ENCODE measurements at regions not wholly inside any gene's neighbourhood (a gene's known extent, or its start where the extent isn't known, plus 50 kb on each side); places are given as distances from the start of the nearest gene placed in this dataset.

GRCh38 chr22:35183917-35184316 lies 73.4 kb upstream of the HMGXB4 start:
- TF ChIP-seq YY1 (IDR thresholded peaks at IDR 0.05; ENCODE audit: low read depth) (no peak), CTCF (IDR thresholded peaks at IDR 0.05) (no peak), FOXM1 (IDR thresholded peaks at IDR 0.05; ENCODE audit: low read depth) (no peak), SIN3A (IDR thresholded peaks at IDR 0.05; ENCODE audit: borderline replicate concordance, low read depth, low read length) (no peak), FOSL2 (IDR thresholded peaks at IDR 0.05; ENCODE audit: borderline replicate concordance, low read depth) (no peak), POLR2AphosphoS5 (IDR thresholded peaks at IDR 0.05; ENCODE audit: low read depth, low read length) (no peak), RCOR1 (IDR thresholded peaks at IDR 0.05; ENCODE audit: low read length) (no peak), MAX (IDR thresholded peaks at IDR 0.05; ENCODE audit: low read depth) (no peak)
- TF ChIP-seq, protein P1, sequence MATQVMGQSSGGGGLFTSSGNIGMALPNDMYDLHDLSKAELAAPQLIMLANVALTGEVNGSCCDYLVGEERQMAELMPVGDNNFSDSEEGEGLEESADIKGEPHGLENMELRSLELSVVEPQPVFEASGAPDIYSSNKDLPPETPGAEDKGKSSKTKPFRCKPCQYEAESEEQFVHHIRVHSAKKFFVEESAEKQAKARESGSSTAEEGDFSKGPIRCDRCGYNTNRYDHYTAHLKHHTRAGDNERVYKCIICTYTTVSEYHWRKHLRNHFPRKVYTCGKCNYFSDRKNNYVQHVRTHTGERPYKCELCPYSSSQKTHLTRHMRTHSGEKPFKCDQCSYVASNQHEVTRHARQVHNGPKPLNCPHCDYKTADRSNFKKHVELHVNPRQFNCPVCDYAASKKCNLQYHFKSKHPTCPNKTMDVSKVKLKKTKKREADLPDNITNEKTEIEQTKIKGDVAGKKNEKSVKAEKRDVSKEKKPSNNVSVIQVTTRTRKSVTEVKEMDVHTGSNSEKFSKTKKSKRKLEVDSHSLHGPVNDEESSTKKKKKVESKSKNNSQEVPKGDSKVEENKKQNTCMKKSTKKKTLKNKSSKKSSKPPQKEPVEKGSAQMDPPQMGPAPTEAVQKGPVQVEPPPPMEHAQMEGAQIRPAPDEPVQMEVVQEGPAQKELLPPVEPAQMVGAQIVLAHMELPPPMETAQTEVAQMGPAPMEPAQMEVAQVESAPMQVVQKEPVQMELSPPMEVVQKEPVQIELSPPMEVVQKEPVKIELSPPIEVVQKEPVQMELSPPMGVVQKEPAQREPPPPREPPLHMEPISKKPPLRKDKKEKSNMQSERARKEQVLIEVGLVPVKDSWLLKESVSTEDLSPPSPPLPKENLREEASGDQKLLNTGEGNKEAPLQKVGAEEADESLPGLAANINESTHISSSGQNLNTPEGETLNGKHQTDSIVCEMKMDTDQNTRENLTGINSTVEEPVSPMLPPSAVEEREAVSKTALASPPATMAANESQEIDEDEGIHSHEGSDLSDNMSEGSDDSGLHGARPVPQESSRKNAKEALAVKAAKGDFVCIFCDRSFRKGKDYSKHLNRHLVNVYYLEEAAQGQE (IDR thresholded peaks at IDR 0.05; ENCODE audit: low read depth, low read length), result no peak

All from SK-N-SH (cell line).